Breast epithelium (tissue), 4 donors: ENCODE measurements at regions not wholly inside any gene's neighbourhood (a gene's known extent, or its start where the extent isn't known, plus 50 kb on each side); places are given as distances from the start of the nearest gene placed in this dataset.
"Not testable (repeated sequence)": the region's sequence is repeated elsewhere in the genome, so short reads cannot be mapped to it uniquely, and the experiment has no call there.

Experiments used
- DNase-seq, 2 donors: peaks; one replicate each; pipeline ENCODE4 v3.0.0-alpha.2; 2019; ENCODE audit warnings: low spot score in 2 of 2
- H3K27ac ChIP-seq, 2 donors: fragments of 200-600 bp; sonication (generic) in 1 of 2; one replicate each; pipeline ENCODE4 v1.5.1; 2016 to 2019; ENCODE audit warnings: mild to moderate bottlenecking in 1 of 2
- H3K27me3 ChIP-seq, 2 donors: fragments of 200-600 bp; sonication (generic) in 1 of 2; one replicate each; pipeline versions ENCODE4 v1.5.1 to v1.6.0; 2017 to 2019; ENCODE audit warnings: control low read depth in 1 of 2, mild to moderate bottlenecking in 1 of 2
- H3K36me3 ChIP-seq: fragments of 200-600 bp; one replicate; pipeline ENCODE4 v1.5.1; 2019
- H3K4me1 ChIP-seq, 2 donors: fragments of 200-600 bp; sonication (generic); one replicate each; pipeline ENCODE4 v1.5.1; 2016 to 2019; ENCODE audit warnings: control low read depth in 1 of 2
- H3K4me3 ChIP-seq, 3 donors: fragments of 200-600 bp; sonication (generic); 1 replicate in 2 of 3; 2 replicates in 1 of 3; pipeline ENCODE4 v1.5.1; 2016 to 2019; ENCODE audit warnings: mild to moderate bottlenecking in 3 of 3, moderate library complexity in 2 of 3
- H3K9me3 ChIP-seq, 2 donors: fragments of 200-600 bp; sonication (generic) in 1 of 2; one replicate each; pipeline ENCODE4 v1.5.1; 2016 to 2019; ENCODE audit warnings: control low read depth in 1 of 2
- CTCF ChIP-seq, 3 donors: fragments of 450-650 bp; IDR thresholded peaks; one replicate each; pipeline ENCODE4 v1.5.1; 2016 to 2017; ENCODE audit warnings: antibody characterized with exemption in 3 of 3, mild to moderate bottlenecking in 3 of 3, moderate library complexity in 3 of 3
- POLR2A ChIP-seq: fragments of 450-650 bp; IDR thresholded peaks from one replicate; pipeline ENCODE4 v1.6.1; 2016; ENCODE audit warnings: antibody characterized with exemption, mild to moderate bottlenecking, moderate library complexity
- POLR2AphosphoS5 ChIP-seq, 3 donors: sonication (generic); formaldehyde crosslinking; IDR thresholded peaks; one replicate each; pipeline ENCODE4 v1.6.1; 2017; ENCODE audit warnings: antibody characterized with exemption in 3 of 3
- intact Hi-C: fragments of 100-400 bp; cut with DNase I; formaldehyde crosslinking; loops from one replicate; pipeline ENCODE4 v1.15.1; 2023; ENCODE audit warnings: low total_unique reads

GRCh38 chr2:35447821-35448220 lies 907.8 kb upstream of the CRIM1 start:
- no peak overlapping the region for H3K4me3 ChIP-seq
- no peaks in the 10 kb centered on the region for H3K9me3 ChIP-seq
- H3K27ac ChIP-seq, result no peak overlapping the region
- H3K4me1 ChIP-seq, result no peaks in the 10 kb centered on the region
- H3K36me3 ChIP-seq, result no peaks in the 10 kb centered on the region
- TF ChIP-seq POLR2AphosphoS5 (IDR thresholded peaks at IDR 0.05), result no peak
- TF ChIP-seq POLR2A, result no peak
- TF ChIP-seq CTCF (IDR thresholded peaks at IDR 0.05), result no peak
- intact Hi-C loops, result no loop called here
- no peaks in the 10 kb centered on the region for H3K27me3 ChIP-seq
- no peak for DNase-seq

- TF ChIP-seq CTCF (IDR thresholded peaks at IDR 0.05) (no peak), POLR2AphosphoS5 (IDR thresholded peaks at IDR 0.05) (no peak), POLR2A (no peak)
- intact Hi-C loops, result no loop called here
- Histone ChIP-seq H3K27me3 (no peaks in the 10 kb centered on the region), H3K27ac (no peak overlapping the region), H3K36me3 (no peaks in the 10 kb centered on the region), H3K4me1 (no peaks in the 10 kb centered on the region), H3K4me3 (no peak overlapping the region), H3K9me3 (no peaks in the 10 kb centered on the region)
- DNase-seq, result no peak
These were observed 908.4 kb upstream of the CRIM1 start for GRCh38 chr2:35447215-35447614.

- no peaks in the 10 kb centered on the region for H3K4me1 ChIP-seq
- H3K9me3 ChIP-seq, result no peaks in the 10 kb centered on the region
- H3K4me3 ChIP-seq, result no peak overlapping the region
- no peak for TF ChIP-seq CTCF (IDR thresholded peaks at IDR 0.05)
- TF ChIP-seq POLR2AphosphoS5 (IDR thresholded peaks at IDR 0.05), result no peak
- TF ChIP-seq POLR2A, result no peak
- intact Hi-C loops, result no loop called here
- no peaks in the 10 kb centered on the region for H3K36me3 ChIP-seq
- H3K27ac ChIP-seq, result no peak overlapping the region
- no peak for DNase-seq
- no peaks in the 10 kb centered on the region for H3K27me3 ChIP-seq
These were observed 912.5 kb upstream of the CRIM1 start for GRCh38 chr2:35443087-35443486.

GRCh38 chr2:35441575-35441974 lies 914.0 kb upstream of the CRIM1 start:
- DNase-seq, H3K4me1 ChIP-seq, H3K9me3 ChIP-seq, H3K27me3 ChIP-seq, H3K36me3 ChIP-seq, intact Hi-C loops, H3K4me3 ChIP-seq, H3K27ac ChIP-seq: not testable (repeated sequence)

GRCh38 chr2:35440308-35440707 lies 915.3 kb upstream of the CRIM1 start:
- H3K4me1 ChIP-seq, H3K27me3 ChIP-seq, H3K4me3 ChIP-seq, DNase-seq, intact Hi-C loops, H3K9me3 ChIP-seq, H3K36me3 ChIP-seq, H3K27ac ChIP-seq: not testable (repeated sequence)

GRCh38 chr2:35436893-35437292 lies 918.7 kb upstream of the CRIM1 start:
- H3K27me3 ChIP-seq, H3K27ac ChIP-seq, H3K4me3 ChIP-seq, DNase-seq, H3K36me3 ChIP-seq, intact Hi-C loops, H3K4me1 ChIP-seq, H3K9me3 ChIP-seq: not testable (repeated sequence)

GRCh38 chr2:35428548-35428947 lies 927.0 kb upstream of the CRIM1 start:
- no peaks in the 10 kb centered on the region for H3K36me3 ChIP-seq
- H3K4me1 ChIP-seq, result no peaks in the 10 kb centered on the region
- DNase-seq, result no peak
- no peaks in the 10 kb centered on the region for H3K9me3 ChIP-seq
- no peak for TF ChIP-seq POLR2A
- TF ChIP-seq CTCF (IDR thresholded peaks at IDR 0.05), result peak in 1 of 3 donors; percentile 15
- no peak for TF ChIP-seq POLR2AphosphoS5 (IDR thresholded peaks at IDR 0.05)
- no peak overlapping the region for H3K27ac ChIP-seq
- H3K4me3 ChIP-seq, result no peak overlapping the region
- H3K27me3 ChIP-seq, result no peaks in the 10 kb centered on the region
- intact Hi-C loops, result no loop called here
